WTC11 (cell line): ENCODE measurements at regions not wholly inside any gene's neighbourhood (a gene's known extent, or its start where the extent isn't known, plus 50 kb on each side); places are given as distances from the start of the nearest gene placed in this dataset.

Source experiments
- ATAC-seq: fragments of 200-7000 bp; cut with Tn5 transposase; 2 replicates; pipeline ENCODE4 v1.10.0; 2021; ENCODE audit warnings: mild to moderate bottlenecking, moderate library complexity
- CTCF ChIA-PET: fragments of 300-600 bp; sonication (Branson Sonifier 250); formaldehyde crosslinking; loops from one replicate; lab custom pipeline; 2021; ENCODE audit warnings: antibody characterized with exemption; lab: Charles Lee
- POLR2A ChIA-PET: fragments of 350-600 bp; sonication (Branson Sonifier 250); formaldehyde crosslinking; loops from one replicate; lab custom pipeline; 2021; ENCODE audit warnings: antibody characterized with exemption; lab: Charles Lee
- DNase-seq: peaks from one replicate; pipeline ENCODE4 v3.0.0; 2021; ENCODE audit warnings: low spot score
- H3K27ac Mint-ChIP-seq: 2 replicates; pipeline ENCODE4 v1.8.0; 2021; ENCODE audit warnings: mixed read lengths
- H3K27me3 Mint-ChIP-seq: 2 replicates; pipeline ENCODE4 v1.8.0; 2021; ENCODE audit warnings: low read depth, mild to moderate bottlenecking, moderate library complexity, mixed read lengths
- H3K36me3 Mint-ChIP-seq: 2 replicates; pipeline ENCODE4 v1.8.0; 2021; ENCODE audit warnings: mixed read lengths
- H3K4me1 Mint-ChIP-seq: 2 replicates; pipeline ENCODE4 v1.8.0; 2022; ENCODE audit warnings: mixed read lengths
- H3K4me3 Mint-ChIP-seq: 2 replicates; pipeline ENCODE4 v1.8.0; 2021; ENCODE audit warnings: mild to moderate bottlenecking, moderate library complexity, mixed read lengths
- H3K9me3 Mint-ChIP-seq: 2 replicates; pipeline ENCODE4 v1.8.0; 2021; ENCODE audit warnings: mixed read lengths
- CREB1 ChIP-seq: sonication (generic); formaldehyde crosslinking; IDR thresholded peaks from 2 replicates; pipeline ENCODE4 v1.8.0; 2023; ENCODE audit warnings: mild to moderate bottlenecking, missing genetic modification reagents
- EMX1 ChIP-seq: fragments of 250-450 bp; sonication (Bioruptor Pico); IDR thresholded peaks from 2 replicates; pipeline ENCODE4 v1.8.0; 2021; ENCODE audit warnings: mild to moderate bottlenecking
- JUN ChIP-seq: sonication (generic); formaldehyde crosslinking; IDR thresholded peaks from 2 replicates; pipeline ENCODE4 v1.8.0; 2023; ENCODE audit warnings: mild to moderate bottlenecking, missing genetic modification reagents
- MXD4 ChIP-seq: fragments of 250-450 bp; sonication (Bioruptor Pico); IDR thresholded peaks from 2 replicates; pipeline ENCODE4 v1.8.0; 2021; ENCODE audit warnings: mild to moderate bottlenecking, moderate library complexity, borderline replicate concordance
- MYBL2 ChIP-seq: sonication (generic); formaldehyde crosslinking; IDR thresholded peaks from 2 replicates; pipeline ENCODE4 v1.8.1; 2023; ENCODE audit warnings: mild to moderate bottlenecking, moderate library complexity, missing genetic modification reagents
- NFYB ChIP-seq: sonication (generic); formaldehyde crosslinking; conservative IDR thresholded peaks from 2 replicates; pipeline ENCODE4 v1.8.0; 2022; ENCODE audit warnings: low read depth, missing genetic modification reagents
- NR1H2 ChIP-seq: sonication (generic); formaldehyde crosslinking; IDR thresholded peaks from 2 replicates; pipeline ENCODE4 v1.9.0; 2021; ENCODE audit warnings: mild to moderate bottlenecking, moderate library complexity, missing genetic modification reagents
- PRRX2 ChIP-seq: fragments of 250-450 bp; sonication (Bioruptor Pico); IDR thresholded peaks from 2 replicates; pipeline ENCODE4 v1.8.0; 2021; ENCODE audit warnings: mild to moderate bottlenecking
- TCF7 ChIP-seq: sonication (generic); formaldehyde crosslinking; IDR thresholded peaks from 2 replicates; pipeline ENCODE4 v1.8.0; 2022; ENCODE audit warnings: mild to moderate bottlenecking, low read depth, missing genetic modification reagents, moderate library complexity
- ZNF121 ChIP-seq: sonication (generic); formaldehyde crosslinking; IDR thresholded peaks from 2 replicates; pipeline ENCODE4 v1.8.0; 2023; ENCODE audit warnings: missing genetic modification reagents
- ZNF219 ChIP-seq: sonication (generic); formaldehyde crosslinking; IDR thresholded peaks from 2 replicates; pipeline ENCODE4 v1.8.0; 2023; ENCODE audit warnings: missing genetic modification reagents, mild to moderate bottlenecking, borderline replicate concordance
- TF ChIP-seq, protein P1 (sequence below): sonication (generic); formaldehyde crosslinking; IDR thresholded peaks from 2 replicates; pipeline ENCODE4 v1.8.1; 2023; ENCODE audit warnings: mild to moderate bottlenecking, missing genetic modification reagents
- TF ChIP-seq, protein P2 (sequence below): sonication (generic); formaldehyde crosslinking; IDR thresholded peaks from 2 replicates; pipeline ENCODE4 v1.8.1; 2023; ENCODE audit warnings: mild to moderate bottlenecking, missing genetic modification reagents, borderline replicate concordance
- TF ChIP-seq, protein P3 (sequence below): sonication (generic); formaldehyde crosslinking; IDR thresholded peaks from 2 replicates; pipeline ENCODE4 v1.8.1; 2022; ENCODE audit warnings: low read depth, mild to moderate bottlenecking, moderate library complexity, missing genetic modification reagents, borderline replicate concordance
- TF ChIP-seq, protein P4 (sequence below): fragments of 200-600 bp; IDR thresholded peaks from 2 replicates; pipeline ENCODE4 v1.8.0; 2022; ENCODE audit warnings: antibody characterized with exemption

DNA sequence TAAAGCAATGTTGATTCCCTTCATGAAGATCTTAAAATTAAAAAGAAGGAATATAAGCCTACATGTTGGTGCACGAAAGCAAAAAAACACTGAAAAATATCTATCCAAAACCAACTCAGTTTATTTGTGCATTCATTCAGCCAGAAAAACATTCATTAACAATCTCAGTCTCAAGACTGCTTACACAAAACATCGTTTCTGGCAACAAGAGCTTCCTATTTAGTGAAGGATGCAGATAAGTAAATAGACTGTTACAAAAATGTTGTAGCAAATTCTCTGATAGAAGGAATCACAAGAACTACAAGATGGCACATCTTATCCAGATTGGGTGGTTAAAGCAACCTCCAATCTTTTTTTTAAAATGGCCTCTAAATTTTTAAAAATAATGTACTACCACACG is 69.7 kb upstream of the DCN start:
- no peak overlapping the region for H3K27ac Mint-ChIP-seq
- TF ChIP-seq, protein P1, sequence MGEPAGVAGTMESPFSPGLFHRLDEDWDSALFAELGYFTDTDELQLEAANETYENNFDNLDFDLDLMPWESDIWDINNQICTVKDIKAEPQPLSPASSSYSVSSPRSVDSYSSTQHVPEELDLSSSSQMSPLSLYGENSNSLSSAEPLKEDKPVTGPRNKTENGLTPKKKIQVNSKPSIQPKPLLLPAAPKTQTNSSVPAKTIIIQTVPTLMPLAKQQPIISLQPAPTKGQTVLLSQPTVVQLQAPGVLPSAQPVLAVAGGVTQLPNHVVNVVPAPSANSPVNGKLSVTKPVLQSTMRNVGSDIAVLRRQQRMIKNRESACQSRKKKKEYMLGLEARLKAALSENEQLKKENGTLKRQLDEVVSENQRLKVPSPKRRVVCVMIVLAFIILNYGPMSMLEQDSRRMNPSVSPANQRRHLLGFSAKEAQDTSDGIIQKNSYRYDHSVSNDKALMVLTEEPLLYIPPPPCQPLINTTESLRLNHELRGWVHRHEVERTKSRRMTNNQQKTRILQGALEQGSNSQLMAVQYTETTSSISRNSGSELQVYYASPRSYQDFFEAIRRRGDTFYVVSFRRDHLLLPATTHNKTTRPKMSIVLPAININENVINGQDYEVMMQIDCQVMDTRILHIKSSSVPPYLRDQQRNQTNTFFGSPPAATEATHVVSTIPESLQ (CRISPR knock-in tag): no peak
- no peak for DNase-seq
- no peaks in the 10 kb centered on the region for H3K9me3 Mint-ChIP-seq
- POLR2A ChIA-PET: no interaction called here
- H3K27me3 Mint-ChIP-seq: no peaks in the 10 kb centered on the region
- CTCF ChIA-PET: no interaction called here
- H3K4me3 Mint-ChIP-seq: no peak overlapping the region
- H3K36me3 Mint-ChIP-seq: no peaks in the 10 kb centered on the region
- no peak for ATAC-seq
- no peaks in the 10 kb centered on the region for H3K4me1 Mint-ChIP-seq

DNA sequence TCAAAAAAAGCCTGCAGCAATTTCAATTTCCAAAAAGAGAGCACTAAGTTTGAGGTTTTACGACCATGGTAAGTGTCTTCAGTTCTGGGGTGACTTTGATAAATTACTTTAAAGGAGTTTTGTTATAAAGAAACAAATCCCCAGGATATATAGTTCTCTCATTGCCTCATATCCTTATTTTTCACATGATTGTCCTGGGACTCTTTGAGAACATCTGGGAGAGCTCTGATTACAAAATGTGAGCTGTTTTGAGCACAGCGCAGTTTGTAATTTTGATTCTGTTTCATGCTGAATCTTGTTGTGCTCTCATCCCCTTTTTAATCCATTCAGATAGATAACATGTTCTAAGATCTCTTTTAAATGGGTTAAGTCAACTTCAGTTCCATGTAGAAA is 67.7 kb upstream of the DCN start:
- H3K36me3 Mint-ChIP-seq: no peaks in the 10 kb centered on the region
- TF ChIP-seq CREB1 (CRISPR knock-in tag) (no peak), NR1H2 (CRISPR knock-in tag) (no peak), ZNF219 (CRISPR knock-in tag) (no peak), JUN (CRISPR knock-in tag) (no peak), TCF7 (CRISPR knock-in tag) (no peak), MXD4 (no peak), EMX1 (no peak), MYBL2 (CRISPR knock-in tag) (no peak), PRRX2 (CRISPR knock-in tag) (no peak), ZNF121 (no peak), NFYB (no peak)
- TF ChIP-seq, protein P2, sequence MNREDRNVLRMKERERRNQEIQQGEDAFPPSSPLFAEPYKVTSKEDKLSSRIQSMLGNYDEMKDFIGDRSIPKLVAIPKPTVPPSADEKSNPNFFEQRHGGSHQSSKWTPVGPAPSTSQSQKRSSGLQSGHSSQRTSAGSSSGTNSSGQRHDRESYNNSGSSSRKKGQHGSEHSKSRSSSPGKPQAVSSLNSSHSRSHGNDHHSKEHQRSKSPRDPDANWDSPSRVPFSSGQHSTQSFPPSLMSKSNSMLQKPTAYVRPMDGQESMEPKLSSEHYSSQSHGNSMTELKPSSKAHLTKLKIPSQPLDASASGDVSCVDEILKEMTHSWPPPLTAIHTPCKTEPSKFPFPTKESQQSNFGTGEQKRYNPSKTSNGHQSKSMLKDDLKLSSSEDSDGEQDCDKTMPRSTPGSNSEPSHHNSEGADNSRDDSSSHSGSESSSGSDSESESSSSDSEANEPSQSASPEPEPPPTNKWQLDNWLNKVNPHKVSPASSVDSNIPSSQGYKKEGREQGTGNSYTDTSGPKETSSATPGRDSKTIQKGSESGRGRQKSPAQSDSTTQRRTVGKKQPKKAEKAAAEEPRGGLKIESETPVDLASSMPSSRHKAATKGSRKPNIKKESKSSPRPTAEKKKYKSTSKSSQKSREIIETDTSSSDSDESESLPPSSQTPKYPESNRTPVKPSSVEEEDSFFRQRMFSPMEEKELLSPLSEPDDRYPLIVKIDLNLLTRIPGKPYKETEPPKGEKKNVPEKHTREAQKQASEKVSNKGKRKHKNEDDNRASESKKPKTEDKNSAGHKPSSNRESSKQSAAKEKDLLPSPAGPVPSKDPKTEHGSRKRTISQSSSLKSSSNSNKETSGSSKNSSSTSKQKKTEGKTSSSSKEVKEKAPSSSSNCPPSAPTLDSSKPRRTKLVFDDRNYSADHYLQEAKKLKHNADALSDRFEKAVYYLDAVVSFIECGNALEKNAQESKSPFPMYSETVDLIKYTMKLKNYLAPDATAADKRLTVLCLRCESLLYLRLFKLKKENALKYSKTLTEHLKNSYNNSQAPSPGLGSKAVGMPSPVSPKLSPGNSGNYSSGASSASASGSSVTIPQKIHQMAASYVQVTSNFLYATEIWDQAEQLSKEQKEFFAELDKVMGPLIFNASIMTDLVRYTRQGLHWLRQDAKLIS (CRISPR knock-in tag): no peak
- TF ChIP-seq, protein P3, sequence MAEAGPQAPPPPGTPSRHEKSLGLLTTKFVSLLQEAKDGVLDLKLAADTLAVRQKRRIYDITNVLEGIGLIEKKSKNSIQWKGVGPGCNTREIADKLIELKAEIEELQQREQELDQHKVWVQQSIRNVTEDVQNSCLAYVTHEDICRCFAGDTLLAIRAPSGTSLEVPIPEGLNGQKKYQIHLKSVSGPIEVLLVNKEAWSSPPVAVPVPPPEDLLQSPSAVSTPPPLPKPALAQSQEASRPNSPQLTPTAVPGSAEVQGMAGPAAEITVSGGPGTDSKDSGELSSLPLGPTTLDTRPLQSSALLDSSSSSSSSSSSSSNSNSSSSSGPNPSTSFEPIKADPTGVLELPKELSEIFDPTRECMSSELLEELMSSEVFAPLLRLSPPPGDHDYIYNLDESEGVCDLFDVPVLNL (CRISPR knock-in tag): no peak
- TF ChIP-seq, protein P4, sequence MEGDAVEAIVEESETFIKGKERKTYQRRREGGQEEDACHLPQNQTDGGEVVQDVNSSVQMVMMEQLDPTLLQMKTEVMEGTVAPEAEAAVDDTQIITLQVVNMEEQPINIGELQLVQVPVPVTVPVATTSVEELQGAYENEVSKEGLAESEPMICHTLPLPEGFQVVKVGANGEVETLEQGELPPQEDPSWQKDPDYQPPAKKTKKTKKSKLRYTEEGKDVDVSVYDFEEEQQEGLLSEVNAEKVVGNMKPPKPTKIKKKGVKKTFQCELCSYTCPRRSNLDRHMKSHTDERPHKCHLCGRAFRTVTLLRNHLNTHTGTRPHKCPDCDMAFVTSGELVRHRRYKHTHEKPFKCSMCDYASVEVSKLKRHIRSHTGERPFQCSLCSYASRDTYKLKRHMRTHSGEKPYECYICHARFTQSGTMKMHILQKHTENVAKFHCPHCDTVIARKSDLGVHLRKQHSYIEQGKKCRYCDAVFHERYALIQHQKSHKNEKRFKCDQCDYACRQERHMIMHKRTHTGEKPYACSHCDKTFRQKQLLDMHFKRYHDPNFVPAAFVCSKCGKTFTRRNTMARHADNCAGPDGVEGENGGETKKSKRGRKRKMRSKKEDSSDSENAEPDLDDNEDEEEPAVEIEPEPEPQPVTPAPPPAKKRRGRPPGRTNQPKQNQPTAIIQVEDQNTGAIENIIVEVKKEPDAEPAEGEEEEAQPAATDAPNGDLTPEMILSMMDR: no peak
- no peaks in the 10 kb centered on the region for H3K9me3 Mint-ChIP-seq
- no peaks in the 10 kb centered on the region for H3K27me3 Mint-ChIP-seq
- ChIA-PET CTCF (no interaction called here), POLR2A (no interaction called here)
- no peaks in the 10 kb centered on the region for H3K4me1 Mint-ChIP-seq
- H3K27ac Mint-ChIP-seq: no peak overlapping the region
- ATAC-seq (no peak), DNase-seq (no peak)
- no peak overlapping the region for H3K4me3 Mint-ChIP-seq
